H9 (cell line): ENCODE measurements at regions not wholly inside any gene's neighbourhood (a gene's known extent, or its start where the extent isn't known, plus 50 kb on each side); places are given as distances from the start of the nearest gene placed in this dataset.

ENCODE experiments used
- DNase-seq: peaks from one replicate; pipeline ENCODE4 v3.0.0-alpha.2; 2017
- H2AFZ ChIP-seq: one replicate; pipeline ENCODE4 v1.6.1; 2013; ENCODE audit warnings: mild to moderate bottlenecking, low read length, control low read depth, moderate library complexity
- H2AK5ac ChIP-seq: 2 replicates; pipeline ENCODE4 v1.6.1; 2013; ENCODE audit warnings: low read length, control low read depth, mixed read lengths; ENCODE audit not compliant: insufficient read length
- H2BK120ac ChIP-seq: one replicate; pipeline ENCODE4 v1.6.1; 2013; ENCODE audit warnings: low read depth, mild to moderate bottlenecking, low read length, control low read depth, inconsistent platforms; ENCODE audit not compliant: poor library complexity, severe bottlenecking
- H2BK12ac ChIP-seq: 2 replicates; pipeline ENCODE4 v1.6.1; 2013; ENCODE audit warnings: low read length, control low read depth, mixed read lengths, low read depth; ENCODE audit not compliant: insufficient read length
- H2BK15ac ChIP-seq: 2 replicates; pipeline ENCODE4 v1.6.1; 2013; ENCODE audit warnings: low read depth, low read length, control low read depth
- H2BK20ac ChIP-seq: one replicate; pipeline ENCODE4 v1.6.1; 2013; ENCODE audit warnings: low read depth, mild to moderate bottlenecking, low read length, control low read depth, inconsistent platforms; ENCODE audit not compliant: poor library complexity, severe bottlenecking
- H2BK5ac ChIP-seq: 2 replicates; pipeline ENCODE4 v1.6.1; 2013; ENCODE audit warnings: low read length, control low read depth, mixed read lengths; ENCODE audit not compliant: insufficient read length
- H3K14ac ChIP-seq: 2 replicates; pipeline ENCODE4 v1.6.1; 2013; ENCODE audit warnings: low read length, control low read depth; ENCODE audit not compliant: insufficient read depth
- H3K18ac ChIP-seq: 2 replicates; pipeline ENCODE4 v1.6.1; 2013; ENCODE audit warnings: low read depth, mild to moderate bottlenecking, mixed read lengths, low read length, control low read depth; ENCODE audit not compliant: insufficient read length
- H3K23ac ChIP-seq: 2 replicates; pipeline ENCODE4 v1.6.1; 2013; ENCODE audit warnings: low read length, control low read depth, mixed read lengths, low read depth; ENCODE audit not compliant: insufficient read length
- H3K23me2 ChIP-seq: 2 replicates; pipeline ENCODE4 v1.6.1; 2013; ENCODE audit warnings: low read depth, mild to moderate bottlenecking, mixed read lengths, low read length, control low read depth; ENCODE audit not compliant: insufficient read length, poor library complexity, severe bottlenecking
- H3K27ac ChIP-seq: 2 replicates; pipeline ENCODE4 v1.5.1; 2013; ENCODE audit warnings: low read length, control low read depth, mixed read lengths, low read depth; ENCODE audit not compliant: insufficient read length
- H3K27me3 ChIP-seq: 2 replicates; pipeline ENCODE4 v1.6.1; 2013; ENCODE audit warnings: low read length, control low read depth, inconsistent platforms; ENCODE audit not compliant: insufficient read depth
- H3K4ac ChIP-seq: 2 replicates; pipeline ENCODE4 v1.6.1; 2013; ENCODE audit warnings: low read depth, mild to moderate bottlenecking, control low read depth, inconsistent platforms, low read length, moderate library complexity
- H3K4me1 ChIP-seq: 2 replicates; pipeline ENCODE4 v1.6.1; 2013; ENCODE audit warnings: low read length, control low read depth, inconsistent platforms; ENCODE audit not compliant: insufficient read depth
- H3K4me2 ChIP-seq: 2 replicates; pipeline ENCODE4 v1.6.1; 2013; ENCODE audit warnings: low read length, control low read depth, mixed read lengths; ENCODE audit not compliant: insufficient read length, insufficient read depth
- H3K56ac ChIP-seq: 2 replicates; pipeline ENCODE4 v1.6.1; 2013; ENCODE audit warnings: low read depth, mild to moderate bottlenecking, mixed read lengths, low read length, control low read depth; ENCODE audit not compliant: insufficient read length
- H3K79me1 ChIP-seq: 2 replicates; pipeline ENCODE4 v1.6.1; 2013; ENCODE audit warnings: low read depth, mild to moderate bottlenecking, moderate library complexity, low read length, control low read depth, inconsistent platforms; ENCODE audit not compliant: insufficient read depth, poor library complexity, severe bottlenecking
- H3K79me2 ChIP-seq: 2 replicates; pipeline ENCODE4 v1.6.1; 2013; ENCODE audit warnings: low read length, control low read depth, inconsistent platforms; ENCODE audit not compliant: insufficient read depth
- H3K9ac ChIP-seq: 2 replicates; pipeline ENCODE4 v1.6.1; 2013; ENCODE audit warnings: low read length, control low read depth, mixed read lengths; ENCODE audit not compliant: insufficient read length; ENCODE audit errors: extremely low read depth
- H3K9me3 ChIP-seq: one replicate; pipeline ENCODE4 v1.6.1; 2013; ENCODE audit warnings: low read depth, low read length, inconsistent platforms; ENCODE audit not compliant: control insufficient read depth
- H3T11ph ChIP-seq: one replicate; pipeline ENCODE4 v1.6.1; 2013; ENCODE audit warnings: mild to moderate bottlenecking, low read length, control low read depth, inconsistent platforms
- H4K20me1 ChIP-seq: one replicate; pipeline ENCODE4 v1.6.1; 2013; ENCODE audit not compliant: control insufficient read depth, insufficient read length, insufficient read depth
- H4K5ac ChIP-seq: 2 replicates; pipeline ENCODE4 v1.6.1; 2013; ENCODE audit warnings: low read depth, mild to moderate bottlenecking, mixed read lengths, low read length, control low read depth; ENCODE audit not compliant: insufficient read length
- H4K8ac ChIP-seq: replicated peaks from 2 replicates; pipeline ENCODE4 v1.6.1; 2013; ENCODE audit warnings: low read length, control low read depth, mixed read lengths, low read depth; ENCODE audit not compliant: insufficient read length
- H4K91ac ChIP-seq: 2 replicates; pipeline ENCODE4 v1.6.1; 2013; ENCODE audit warnings: low read depth, mild to moderate bottlenecking, moderate library complexity, mixed read lengths, low read length, control low read depth; ENCODE audit not compliant: insufficient read length
- H3K27ac Mint-ChIP-seq, 3 experiments: 2 replicates in 2 of 3; 3 replicates in 1 of 3; pipeline ENCODE4 v1.8.0; 2020 to 2021; ENCODE audit warnings: mixed read lengths in 3 of 3, mild to moderate bottlenecking in 1 of 3, moderate library complexity in 1 of 3
- H3K27me3 Mint-ChIP-seq: 2 replicates; pipeline ENCODE4 v1.8.0; 2021; ENCODE audit warnings: low read depth, mild to moderate bottlenecking, moderate library complexity, mixed read lengths
- H3K36me3 Mint-ChIP-seq, 3 experiments: 2 replicates in 2 of 3; 3 replicates in 1 of 3; pipeline ENCODE4 v1.8.0; 2020 to 2021; ENCODE audit warnings: low read depth in 3 of 3, mixed read lengths in 3 of 3; ENCODE audit not compliant: insufficient read depth in 1 of 3
- H3K4me1 Mint-ChIP-seq, 2 experiments: 2 replicates each; pipeline ENCODE4 v1.8.0; 2020; ENCODE audit warnings: mixed read lengths in 2 of 2
- H3K4me3 Mint-ChIP-seq, 2 experiments: 2 replicates in 1 of 2; 3 replicates in 1 of 2; pipeline ENCODE4 v1.8.0; 2020 to 2021; ENCODE audit warnings: mild to moderate bottlenecking in 2 of 2, mixed read lengths in 2 of 2, moderate library complexity in 1 of 2
- H3K9me3 Mint-ChIP-seq, 2 experiments: 2 replicates in 1 of 2; 3 replicates in 1 of 2; pipeline ENCODE4 v1.8.0; 2020; ENCODE audit warnings: mild to moderate bottlenecking in 2 of 2, mixed read lengths in 2 of 2, moderate library complexity in 1 of 2
- WGBS: extraction: QIAGEN DNeasy Blood & Tissue Kit; methylation state at CpG from one replicate; pipeline ENCODE4 v1.1.7; 2013; ENCODE audit warnings: missing lambda C conversion rate, low lambda C conversion rate, mixed read lengths; ENCODE audit not compliant: insufficient read length; ENCODE audit errors: extremely low coverage; 5-methylcytosine and 5-hydroxymethylcytosine counted together
- TF ChIP-seq, protein P1 (sequence below): fragments of 200-600 bp; sonication (generic); conservative IDR thresholded peaks from 3 replicates; pipeline ENCODE4 v1.8.0; 2021; ENCODE audit warnings: antibody characterized with exemption, mild to moderate bottlenecking

DNA sequence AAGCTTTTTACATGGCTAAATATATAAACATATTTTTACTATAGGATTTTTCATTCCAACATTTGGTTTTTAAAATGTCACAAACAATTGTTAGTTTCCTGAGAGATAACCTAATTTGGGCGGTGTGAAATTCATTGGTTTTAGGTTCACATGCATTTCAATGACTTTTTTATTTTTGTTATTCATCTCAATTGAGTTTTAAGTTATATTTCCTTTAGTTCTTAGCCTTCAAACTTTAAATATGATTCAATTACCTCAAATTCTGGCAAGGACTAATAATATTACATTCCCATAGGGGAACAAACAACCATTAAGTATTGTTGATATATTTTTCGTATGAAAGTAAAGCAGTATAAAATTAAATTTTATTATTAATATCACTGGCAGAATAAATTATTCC, 265.3 kb downstream of the SLITRK6 start:
- Mint-ChIP-seq H3K9me3 (no peaks in the 10 kb centered on the region), H3K4me1 (peaks cover 3 to 5% of the 10 kb centered on the region in 2 experiments; a peak in 3 of 4 replicates), H3K27me3 (no peaks in the 10 kb centered on the region), H3K36me3 (no peaks in the 10 kb centered on the region), H3K4me3 (no peak overlapping the region), H3K27ac (no peak overlapping the region)
- Histone ChIP-seq H3K23ac (no peak overlapping the region), H3K27ac (no peak overlapping the region), H2BK5ac (no peak overlapping the region), H3K14ac (no peak overlapping the region), H3K4me1 (no peaks in the 10 kb centered on the region), H2BK120ac (no peak overlapping the region), H3K4me2 (no peak overlapping the region), H3K9me3 (no peaks in the 10 kb centered on the region), H3K79me2 (no peaks in the 10 kb centered on the region), H3K56ac (no peak overlapping the region), H3K9ac (no peak overlapping the region), H3T11ph (no peak overlapping the region), H2AK5ac (no peak overlapping the region), H4K20me1 (no peaks in the 10 kb centered on the region), H3K79me1 (no peaks in the 10 kb centered on the region), H3K27me3 (no peaks in the 10 kb centered on the region), H2AFZ (no peak overlapping the region), H2BK20ac (no peak overlapping the region), H2BK12ac (no peak overlapping the region), H4K8ac (no peak overlapping the region), H2BK15ac (no peak overlapping the region), H3K23me2 (no peaks in the 10 kb centered on the region), H4K5ac (no peak overlapping the region), H4K91ac (no peak overlapping the region), H3K4ac (no peak overlapping the region), H3K18ac (no peak overlapping the region)
- no CpG with 5 or more reads among the region's 2 CpGs for WGBS
- TF ChIP-seq, protein P1, sequence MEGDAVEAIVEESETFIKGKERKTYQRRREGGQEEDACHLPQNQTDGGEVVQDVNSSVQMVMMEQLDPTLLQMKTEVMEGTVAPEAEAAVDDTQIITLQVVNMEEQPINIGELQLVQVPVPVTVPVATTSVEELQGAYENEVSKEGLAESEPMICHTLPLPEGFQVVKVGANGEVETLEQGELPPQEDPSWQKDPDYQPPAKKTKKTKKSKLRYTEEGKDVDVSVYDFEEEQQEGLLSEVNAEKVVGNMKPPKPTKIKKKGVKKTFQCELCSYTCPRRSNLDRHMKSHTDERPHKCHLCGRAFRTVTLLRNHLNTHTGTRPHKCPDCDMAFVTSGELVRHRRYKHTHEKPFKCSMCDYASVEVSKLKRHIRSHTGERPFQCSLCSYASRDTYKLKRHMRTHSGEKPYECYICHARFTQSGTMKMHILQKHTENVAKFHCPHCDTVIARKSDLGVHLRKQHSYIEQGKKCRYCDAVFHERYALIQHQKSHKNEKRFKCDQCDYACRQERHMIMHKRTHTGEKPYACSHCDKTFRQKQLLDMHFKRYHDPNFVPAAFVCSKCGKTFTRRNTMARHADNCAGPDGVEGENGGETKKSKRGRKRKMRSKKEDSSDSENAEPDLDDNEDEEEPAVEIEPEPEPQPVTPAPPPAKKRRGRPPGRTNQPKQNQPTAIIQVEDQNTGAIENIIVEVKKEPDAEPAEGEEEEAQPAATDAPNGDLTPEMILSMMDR = no peak
- DNase-seq = no peak
